HG03135 (cell line): ENCODE measurements at regions not wholly inside any gene's neighbourhood (a gene's known extent, or its start where the extent isn't known, plus 50 kb on each side); places are given as distances from the start of the nearest gene placed in this dataset.

Experiments
- ATAC-seq: cut with Tn5 transposase; IDR thresholded peaks from one replicate; pipeline ENCODE4 v1.9.1; 2021; ENCODE audit warnings: mild to moderate bottlenecking, moderate library complexity; ENCODE audit not compliant: unreplicated experiment

DNA sequence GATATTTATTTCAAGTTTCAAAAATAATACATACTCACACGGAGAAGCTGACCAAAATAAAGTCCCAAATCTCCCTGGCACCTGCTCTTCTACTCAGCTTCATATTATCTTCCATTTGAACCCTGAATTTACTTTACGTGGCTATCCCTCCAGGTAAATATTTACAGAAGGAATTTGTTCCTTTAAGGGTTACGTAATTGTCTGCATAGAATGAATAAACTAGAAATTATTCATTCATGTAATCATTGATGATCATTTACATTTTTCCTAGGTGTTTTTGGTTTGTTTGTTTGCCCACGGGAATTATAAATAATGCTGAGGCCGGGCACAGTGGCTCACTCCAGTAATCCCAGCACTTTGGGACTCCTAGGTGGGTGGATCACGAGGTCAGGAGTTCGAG is 251.2 kb downstream of the PLK2 start:
- ATAC-seq: no peak

DNA sequence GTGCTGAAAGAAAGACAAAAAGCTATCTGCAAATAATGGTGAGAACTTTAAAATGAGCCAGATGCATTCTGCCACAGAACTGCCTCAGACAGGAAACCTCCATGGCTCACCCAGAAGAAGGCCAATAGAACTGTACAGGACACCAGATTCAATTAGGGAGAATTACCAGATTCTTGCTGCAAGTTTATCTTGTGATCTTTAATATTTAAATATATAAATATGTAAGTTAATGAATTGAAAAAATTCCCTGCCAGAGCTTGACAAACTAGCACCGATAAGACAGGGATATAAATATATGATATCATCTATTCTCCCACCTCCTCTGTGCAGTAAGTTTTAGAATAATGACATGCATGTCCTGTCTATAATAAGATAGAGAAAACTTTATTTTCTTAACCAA is 252.8 kb downstream of the PLK2 start:
- ATAC-seq: no peak

DNA sequence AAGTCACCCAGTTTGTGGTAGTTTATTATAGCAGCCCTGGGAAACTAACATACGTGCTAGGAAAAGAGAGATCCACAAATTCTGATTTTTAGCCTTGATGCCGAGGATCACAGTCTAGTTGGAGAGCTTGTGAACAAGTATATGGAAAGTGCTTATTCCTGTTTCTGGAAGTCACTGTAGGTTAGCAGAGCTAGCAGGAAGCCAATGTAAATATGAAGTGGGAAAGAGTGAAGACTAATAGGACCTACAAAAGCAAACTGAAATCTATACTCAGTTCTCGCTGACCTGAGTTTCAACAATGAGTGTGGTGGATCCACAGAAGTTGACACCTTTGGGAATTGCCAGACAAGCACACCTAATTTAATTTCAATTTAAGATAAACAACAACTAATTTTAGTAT is 254.9 kb downstream of the PLK2 start:
- no peak for ATAC-seq

DNA sequence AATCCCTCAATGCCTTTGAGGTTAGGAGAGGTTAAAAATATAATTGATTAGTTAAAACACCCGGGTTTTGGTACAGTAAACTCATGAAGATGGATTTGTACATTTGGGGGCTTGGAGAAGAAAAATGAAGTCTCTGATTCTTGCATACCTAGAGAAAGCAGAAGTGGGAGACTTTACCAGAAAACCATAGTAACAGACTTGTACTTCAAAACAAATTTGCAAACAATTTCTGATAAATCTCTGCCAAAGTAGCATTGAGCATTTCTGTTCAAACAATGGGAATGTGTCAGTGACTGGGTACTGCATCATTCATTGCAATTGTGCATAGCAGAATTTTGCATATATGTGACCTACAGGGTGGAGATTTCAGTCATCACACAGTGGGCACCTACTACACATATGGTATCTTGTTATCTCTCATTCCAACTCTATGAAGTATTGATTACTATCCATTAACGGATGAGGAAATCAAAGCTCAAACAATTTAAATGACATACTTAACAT is 256.9 kb downstream of the PLK2 start:
- no peak for ATAC-seq

DNA sequence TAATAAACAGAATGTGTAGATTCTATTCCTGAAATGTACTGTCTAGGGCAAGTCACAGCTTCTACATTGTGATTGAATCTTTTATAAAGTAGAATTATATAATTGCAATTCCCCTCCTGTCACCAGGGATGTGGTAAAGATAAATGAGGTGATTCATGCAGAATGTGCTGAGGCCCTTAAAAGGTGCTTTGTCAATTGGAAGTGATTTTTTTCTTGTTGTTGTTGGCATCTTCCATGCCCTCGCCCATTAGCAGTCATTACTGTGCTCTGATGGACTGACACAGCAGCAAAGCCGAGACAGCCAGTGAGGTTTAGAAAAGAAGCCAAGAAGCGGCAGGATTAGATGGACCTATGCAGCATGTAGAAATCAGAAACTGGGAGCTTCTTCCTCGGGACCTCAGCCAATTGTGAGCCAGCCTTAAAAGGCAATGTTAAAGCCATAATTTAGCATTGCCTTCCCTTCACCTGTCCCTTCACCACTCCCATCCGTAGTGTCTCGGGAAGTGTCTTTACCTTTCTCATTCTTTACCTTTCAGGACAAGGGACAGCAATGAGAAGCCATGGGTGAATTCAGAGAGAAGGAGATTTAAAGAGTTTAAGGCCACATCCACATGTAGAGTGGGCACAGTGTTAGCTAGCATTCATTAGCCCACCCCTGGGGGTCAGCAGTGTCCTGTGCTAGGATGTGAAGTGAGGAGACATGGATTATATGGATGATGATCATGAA is 257.8 kb downstream of the PLK2 start:
- no peak for ATAC-seq

DNA sequence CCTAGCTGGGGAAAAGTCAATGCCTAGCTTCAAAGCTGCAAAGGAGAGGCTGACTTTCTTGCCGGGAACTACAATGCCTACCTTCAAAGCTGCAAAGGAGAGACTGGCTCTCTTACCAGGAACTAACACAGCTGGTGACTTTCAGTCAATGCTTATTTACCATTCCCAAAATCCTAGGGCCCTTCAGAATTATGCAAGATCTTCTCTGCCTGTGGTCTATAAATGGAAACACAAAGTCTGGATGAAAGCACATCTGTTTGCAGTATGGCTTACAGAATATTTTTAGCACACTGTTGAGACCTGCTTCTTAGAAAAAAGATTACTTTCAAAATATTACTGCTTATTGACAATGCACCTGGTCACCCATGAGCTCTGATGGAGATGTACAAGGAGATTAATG is 259.4 kb downstream of the PLK2 start:
- ATAC-seq: no peak

DNA sequence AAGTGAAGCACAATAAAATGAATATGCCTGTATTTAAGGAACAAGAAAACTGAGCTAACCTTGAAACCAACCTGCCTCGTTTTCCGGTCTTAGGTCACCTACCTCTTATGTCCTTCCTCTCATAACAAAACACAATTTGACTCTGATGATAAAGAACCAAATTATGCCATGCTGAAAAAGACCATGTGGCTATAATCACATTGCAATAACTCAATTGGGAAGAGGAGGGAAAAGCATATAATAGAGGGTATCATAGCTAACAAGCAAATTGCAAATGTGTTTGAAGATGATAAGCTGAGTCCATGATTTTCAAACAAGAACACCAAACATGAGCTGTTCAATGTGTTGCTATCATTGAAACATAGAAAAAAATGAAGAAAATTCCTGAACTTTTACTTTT is 260.8 kb downstream of the PLK2 start:
- ATAC-seq: no peak

DNA sequence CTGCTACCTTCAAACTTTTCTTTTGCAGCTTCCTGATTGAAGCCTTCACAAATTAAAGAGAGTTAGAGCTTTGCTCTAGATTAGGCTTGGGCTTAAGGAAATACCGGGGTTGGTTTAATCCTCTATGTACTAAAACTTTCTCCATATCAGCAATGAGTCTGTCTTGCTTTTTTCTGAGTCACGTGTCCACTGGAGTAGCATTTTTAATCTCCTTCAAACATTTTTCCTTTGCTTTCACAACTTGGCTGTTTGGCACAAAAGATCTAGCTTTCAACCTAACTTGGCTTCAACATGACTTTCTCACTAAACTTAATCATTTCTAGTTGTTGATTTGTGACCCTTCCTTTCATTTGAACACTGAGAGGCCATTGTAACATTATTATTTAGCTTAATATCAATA is 261.6 kb downstream of the PLK2 start:
- ATAC-seq: no peak

DNA sequence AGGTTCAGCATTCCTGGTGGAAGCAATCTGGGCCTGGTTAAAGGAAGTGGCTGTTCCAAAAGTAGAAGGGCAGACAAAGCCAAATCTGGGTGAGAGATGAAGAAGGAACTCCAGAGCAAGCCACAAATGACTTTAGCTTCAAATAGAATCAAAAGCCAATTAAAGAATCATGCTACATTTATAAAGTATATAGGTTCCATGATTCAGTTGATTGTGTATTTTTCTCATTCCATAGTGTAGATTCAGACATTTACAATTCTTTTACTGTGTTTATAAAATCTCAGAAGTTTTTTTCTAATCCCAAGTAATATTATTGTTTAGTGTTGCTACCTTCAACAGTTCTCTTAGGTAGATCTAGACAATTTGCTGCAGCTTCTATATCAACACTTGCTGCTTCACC is 262.0 kb downstream of the PLK2 start:
- no peak for ATAC-seq

DNA sequence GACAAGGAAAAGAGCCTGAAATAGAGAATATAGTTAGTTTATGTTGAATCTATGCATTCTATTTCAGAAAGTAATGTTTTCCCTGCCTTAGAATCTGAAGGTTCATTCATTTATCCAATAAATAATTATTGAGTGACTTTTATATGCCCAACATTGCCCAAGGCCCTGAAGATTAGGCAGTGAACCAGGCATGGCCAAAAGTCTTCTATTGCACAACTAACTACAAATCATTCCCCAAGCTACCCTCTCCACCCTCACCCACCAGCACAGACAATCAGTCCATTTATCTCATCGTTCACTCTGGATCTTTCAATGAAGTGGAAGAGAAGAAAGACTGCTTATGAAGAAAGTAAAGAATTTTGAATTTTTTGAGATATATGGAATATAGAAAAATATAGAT is 268.4 kb downstream of the PLK2 start:
- no peak for ATAC-seq

DNA sequence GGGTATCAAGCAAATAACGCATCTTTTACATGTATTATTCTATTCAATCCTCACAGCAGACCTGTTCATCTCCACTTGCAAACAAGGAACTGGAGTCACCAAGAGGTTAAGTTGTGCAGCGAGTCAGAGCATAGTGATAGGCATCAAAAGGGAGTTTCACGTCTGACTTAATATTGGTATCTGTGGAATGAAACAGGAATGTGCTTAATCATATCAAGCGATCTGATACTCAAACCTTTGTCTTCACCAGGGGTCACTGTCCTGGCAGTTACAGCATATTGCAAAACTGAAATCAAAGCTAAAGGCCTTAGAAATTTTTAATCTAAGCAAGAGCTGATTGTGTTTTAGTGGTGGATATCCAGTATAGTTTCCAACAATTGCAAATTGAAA is 271.6 kb downstream of the PLK2 start:
- ATAC-seq: no peak

DNA sequence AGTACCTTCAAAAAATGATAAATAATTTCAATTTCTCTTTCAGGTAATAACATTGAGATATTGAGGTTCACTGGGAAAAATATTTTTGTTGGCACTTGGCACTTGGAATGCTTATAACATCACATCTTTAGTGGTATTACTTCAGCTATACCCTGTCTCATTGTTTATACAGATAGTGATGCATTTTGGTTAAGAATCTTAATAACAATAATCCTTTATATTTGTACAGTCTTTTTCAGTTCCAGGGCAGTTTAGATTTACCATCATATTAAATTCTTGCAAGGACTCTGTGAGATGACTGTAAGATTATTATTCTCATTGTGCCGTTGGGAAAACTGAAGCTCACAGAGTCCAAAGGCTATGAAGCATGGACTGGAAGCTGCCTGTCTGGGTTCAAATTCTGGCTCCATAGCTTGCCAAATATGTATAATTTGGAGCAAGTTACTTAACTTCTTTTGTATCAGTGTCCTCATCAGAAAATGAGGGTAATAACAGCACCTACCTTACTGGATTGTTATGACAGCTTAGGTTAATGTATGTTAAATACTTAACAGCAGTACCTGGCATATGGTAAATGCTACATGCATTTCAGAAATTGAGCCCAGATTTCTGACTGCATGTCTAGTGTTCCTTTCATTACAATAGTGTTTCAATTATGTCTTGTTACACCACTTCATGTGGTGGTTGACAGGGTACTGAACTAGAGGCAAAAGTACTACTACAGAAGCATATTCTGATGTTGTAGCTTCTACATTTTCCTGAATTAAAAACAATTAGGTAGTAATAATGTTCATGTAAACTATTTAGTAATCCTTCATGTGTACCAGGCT is 272.2 kb downstream of the PLK2 start:
- ATAC-seq: no peak

DNA sequence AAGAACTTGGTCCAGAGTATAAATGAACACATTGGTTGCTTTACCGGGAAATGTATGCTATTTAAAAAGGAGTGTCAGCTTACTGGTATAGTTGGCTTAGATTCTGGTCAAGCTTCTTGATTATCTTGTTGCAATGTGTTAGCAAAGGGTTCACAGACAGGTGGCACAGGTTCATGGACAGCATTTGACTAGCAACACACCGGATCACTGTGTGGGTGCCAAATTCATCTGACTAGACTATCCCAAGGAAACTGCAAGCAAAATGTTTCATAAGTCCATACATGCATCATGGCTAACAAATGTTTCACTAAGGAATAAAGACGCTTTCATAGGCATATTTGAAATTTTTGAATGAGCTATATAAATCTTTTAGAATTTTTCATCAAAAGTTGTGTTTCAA is 274.1 kb downstream of the PLK2 start:
- no peak for ATAC-seq

DNA sequence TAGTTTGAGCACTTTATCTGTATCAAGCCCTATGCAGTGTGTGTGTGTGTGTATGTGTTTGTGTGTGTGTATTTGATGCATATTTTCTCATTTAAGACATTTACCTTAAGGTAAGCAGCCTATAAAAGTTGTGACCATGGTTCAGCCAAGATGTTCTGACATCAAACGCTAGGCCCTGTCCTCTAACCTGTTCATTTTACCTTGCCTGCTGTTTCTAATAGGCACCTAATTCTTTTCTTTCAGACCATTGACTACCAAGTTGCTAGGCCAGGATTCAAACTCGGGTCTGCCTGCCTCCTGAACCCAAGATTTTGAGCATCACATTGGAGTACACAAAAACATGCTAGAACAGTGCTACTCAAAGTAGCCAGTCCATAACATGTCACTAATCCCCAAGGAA is 274.5 kb downstream of the PLK2 start:
- ATAC-seq: no peak

DNA sequence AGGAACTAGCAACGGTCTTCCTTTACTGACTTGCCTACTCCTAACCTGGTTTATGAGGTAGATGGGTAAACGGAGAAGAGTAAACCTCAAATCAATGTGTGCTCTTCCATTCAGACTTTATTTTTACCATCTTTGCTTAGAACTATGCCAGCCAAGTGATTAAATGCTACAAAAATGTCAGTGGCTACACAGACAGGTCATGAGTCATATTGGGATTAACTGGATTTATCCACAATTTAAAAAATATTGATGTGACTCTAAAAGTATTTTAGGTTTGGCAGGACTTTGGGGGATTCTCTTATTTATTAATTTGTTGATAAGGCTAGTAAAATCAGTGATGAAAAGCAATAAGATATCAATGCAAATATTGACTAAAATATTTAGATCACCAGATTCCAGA is 275.0 kb downstream of the PLK2 start:
- ATAC-seq: no peak

DNA sequence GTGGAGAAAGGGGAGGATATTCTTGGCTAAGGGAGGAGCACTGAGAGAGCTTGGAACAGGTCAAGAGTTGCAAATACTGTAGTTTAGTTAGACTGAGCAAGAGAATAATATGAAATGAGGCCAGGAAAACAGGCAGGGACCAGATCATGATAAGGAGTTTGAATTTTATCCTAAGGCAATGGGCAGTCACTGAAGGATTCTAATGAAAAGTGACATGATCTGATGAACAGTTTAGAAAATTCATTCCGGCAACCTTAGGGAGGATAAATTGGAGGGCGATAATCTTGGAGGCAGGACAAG is 276.1 kb downstream of the PLK2 start:
- no peak for ATAC-seq

DNA sequence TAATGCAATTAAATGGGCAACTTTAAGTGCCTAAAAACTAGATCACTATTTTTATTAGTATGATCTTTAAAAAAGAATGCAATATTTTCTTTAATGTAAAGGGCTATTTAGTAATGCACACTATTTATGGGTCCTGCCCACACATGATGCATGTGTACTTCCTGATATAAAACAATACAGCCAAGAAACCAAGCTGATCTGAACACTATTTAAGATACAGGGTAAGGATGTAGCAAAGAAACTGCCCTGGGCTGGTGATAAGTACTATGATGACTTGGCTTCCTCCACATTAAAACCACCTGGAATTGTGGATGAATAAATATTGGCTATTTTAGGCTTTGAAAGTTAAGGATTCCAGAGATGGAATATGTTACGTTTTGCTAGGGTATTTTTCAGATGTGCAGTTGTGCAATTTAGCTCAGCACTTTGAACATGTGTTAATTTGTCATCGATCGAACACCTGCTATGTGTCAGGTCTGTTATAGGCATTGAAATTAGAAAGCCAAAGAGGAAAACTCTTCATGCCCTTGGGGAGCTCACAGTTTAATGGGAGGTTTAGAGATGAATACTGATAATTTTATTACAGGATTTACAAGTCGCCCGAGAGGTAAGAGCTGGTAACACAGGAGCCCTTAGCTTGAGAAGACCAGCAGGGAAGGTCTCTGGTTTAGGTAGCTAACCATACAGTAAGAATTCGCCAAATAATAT is 276.7 kb downstream of the PLK2 start:
- no peak for ATAC-seq

DNA sequence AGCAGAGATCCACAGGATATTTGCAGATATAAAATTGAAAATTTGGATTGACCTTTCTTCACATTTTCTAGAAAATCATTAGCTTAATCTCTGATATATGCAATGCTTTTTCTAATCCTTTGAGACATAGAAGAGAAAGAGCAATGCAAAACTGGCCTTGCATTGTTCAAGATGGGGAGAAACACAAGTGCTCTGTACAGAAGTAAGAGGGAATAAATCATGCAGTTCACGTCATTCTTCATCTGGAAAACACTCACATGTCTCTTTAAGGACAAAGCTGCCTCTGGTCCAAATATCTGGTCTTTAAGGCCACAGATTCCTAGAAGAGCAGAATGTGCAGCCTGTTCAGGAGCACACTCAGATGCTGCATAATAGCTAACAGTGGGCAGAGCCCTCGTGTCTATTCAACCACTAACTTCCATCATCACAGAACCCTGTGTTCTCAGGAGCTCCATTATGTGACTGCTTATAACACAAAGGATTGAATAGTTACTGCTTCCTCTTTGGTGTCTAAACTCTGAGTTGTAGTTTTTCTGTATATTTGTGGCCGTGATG is 277.5 kb downstream of the PLK2 start:
- ATAC-seq: no peak

DNA sequence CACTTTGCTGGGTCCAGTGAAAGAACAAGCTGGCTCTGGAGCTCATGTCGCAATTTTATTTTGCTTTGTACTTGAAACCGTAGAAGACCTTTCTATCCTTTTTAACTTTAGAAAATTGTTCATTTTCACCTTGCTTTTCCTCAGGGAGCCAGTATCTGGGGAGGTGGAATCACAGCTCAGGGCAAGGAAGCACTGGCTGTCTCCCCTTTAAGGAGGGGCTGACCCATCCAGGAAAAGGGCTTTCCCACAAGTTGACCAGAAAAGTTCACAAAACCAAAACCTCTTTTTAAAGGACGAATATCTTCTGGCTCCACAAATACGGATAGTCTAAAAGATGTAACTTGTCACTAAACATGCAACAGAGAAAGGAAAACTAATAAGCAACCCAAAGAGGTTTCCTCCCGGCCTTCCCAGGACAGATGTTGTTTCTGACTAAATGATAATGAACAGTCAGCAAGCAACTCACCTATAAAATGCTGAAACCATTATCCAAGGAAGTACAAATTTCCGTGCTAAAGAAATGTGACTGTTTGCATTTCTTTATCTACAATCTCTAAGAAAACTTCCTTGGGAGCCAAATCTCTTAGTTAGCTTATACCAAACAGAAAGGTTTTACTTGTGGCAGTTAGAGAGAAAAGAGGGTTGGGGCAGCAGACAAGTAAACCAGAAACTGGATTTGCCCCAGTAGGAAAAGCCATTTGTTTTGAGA is 278.2 kb downstream of the PLK2 start:
- no peak for ATAC-seq

DNA sequence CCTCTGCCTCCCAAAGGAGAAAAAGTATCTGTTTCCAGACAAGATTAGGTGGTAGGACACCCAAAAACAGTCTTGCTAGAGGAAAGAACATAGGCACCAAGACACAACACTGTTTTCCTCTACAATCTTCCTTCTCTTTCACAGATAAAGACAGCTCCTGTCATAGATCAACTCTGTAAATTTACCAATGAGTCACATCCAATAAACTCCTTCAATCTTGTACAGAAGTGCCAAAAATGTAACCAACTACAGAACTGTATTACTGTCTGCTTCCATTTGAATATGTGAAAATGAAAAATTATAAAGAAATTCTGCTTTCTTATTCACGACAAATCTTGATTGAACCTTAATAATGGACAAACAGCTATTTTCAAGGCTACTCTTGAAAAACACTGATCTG is 286.9 kb downstream of the PLK2 start:
- ATAC-seq: no peak

DNA sequence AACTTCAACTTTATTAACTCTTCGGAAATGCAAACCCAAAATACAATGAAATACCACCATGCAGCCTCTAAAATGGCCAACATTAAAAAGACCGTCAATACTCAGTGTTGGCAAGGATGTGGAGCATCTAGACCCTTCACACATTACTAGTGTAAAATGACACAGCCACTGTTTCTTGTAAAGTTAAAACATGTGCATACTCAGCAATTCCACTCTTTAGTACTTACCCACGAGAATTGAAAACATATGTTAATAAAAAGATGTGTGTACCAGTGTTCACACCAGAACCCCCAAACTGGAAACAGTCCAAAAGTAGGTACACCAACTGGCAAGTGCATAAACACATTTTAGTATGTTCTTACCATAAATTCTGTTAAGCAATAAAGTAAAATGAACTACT is 294.7 kb downstream of the PLK2 start:
- no peak for ATAC-seq
